ENCODE measurements at regions not wholly inside any gene's neighbourhood (a gene's known extent, or its start where the extent isn't known, plus 50 kb on each side); places are given as distances from the start of the nearest gene placed in this dataset.

- H2AFZ ChIP-seq (ENCODE audit: low read length), result no peak overlapping the region
- no peaks in the 10 kb centered on the region for H4K20me1 ChIP-seq (ENCODE audit: control insufficient read depth, extremely low read depth, insufficient read depth, low read length)
- no peaks in the 10 kb centered on the region for H3K4me1 ChIP-seq (ENCODE audit: control insufficient read depth, extremely low read depth, insufficient read depth, low read length)
Measured at GRCh38 chr5:174186096-174186695, 140.7 kb downstream of the NSG2 start.

DNA sequence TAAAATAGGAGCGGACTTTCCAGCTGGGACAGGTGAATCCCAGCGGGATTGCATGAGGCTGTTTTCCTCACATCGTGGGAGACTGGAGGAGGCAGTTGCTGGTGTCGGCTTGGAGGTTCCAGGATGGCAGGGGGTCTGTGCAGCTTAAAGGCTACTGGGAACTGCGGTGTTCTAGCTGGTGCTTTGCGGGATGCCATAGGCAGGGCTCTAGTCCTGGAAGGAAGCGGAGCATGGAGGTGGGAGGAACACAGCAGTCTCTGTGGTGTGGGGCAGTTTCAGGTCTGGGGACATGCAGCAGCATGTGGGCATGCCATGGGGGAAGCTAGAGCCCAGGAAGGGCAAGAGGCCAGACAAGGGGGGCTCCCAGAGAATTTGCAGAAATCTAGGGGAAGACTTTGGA is 141.5 kb downstream of the NSG2 start:
- Histone ChIP-seq H4K20me1 (ENCODE audit: control insufficient read depth, extremely low read depth, insufficient read depth, low read length) (no peaks in the 10 kb centered on the region), H2AFZ (ENCODE audit: low read length) (no peak overlapping the region), H3K9me3 (ENCODE audit: control insufficient read depth, insufficient read depth, low read depth, low read length) (no peaks in the 10 kb centered on the region), H3K36me3 (ENCODE audit: control insufficient read depth, insufficient read depth, low read length) (no peaks in the 10 kb centered on the region), H3K4me1 (ENCODE audit: control insufficient read depth, extremely low read depth, insufficient read depth, low read length) (no peaks in the 10 kb centered on the region), H3K27me3 (ENCODE audit: control insufficient read depth, insufficient read depth, low read length) (no peaks in the 10 kb centered on the region), H3K4me3 (replicated peaks in 1 of 4; ENCODE audit: control extremely low read depth in 1 of 4, insufficient read depth in 1 of 4, low read depth in 3 of 4, low read length in 4 of 4) (no peak overlapping the region), H3K4me2 (ENCODE audit: extremely low read depth, insufficient read depth, low read length) (no peak overlapping the region), H3K27ac (ENCODE audit: insufficient read depth, low read length) (no peak overlapping the region), H3K79me2 (ENCODE audit: control insufficient read depth, insufficient read depth, low read length) (no peaks in the 10 kb centered on the region), H3K9ac (ENCODE audit: insufficient read depth, low read length) (no peak overlapping the region)
- TF ChIP-seq, protein P1, sequence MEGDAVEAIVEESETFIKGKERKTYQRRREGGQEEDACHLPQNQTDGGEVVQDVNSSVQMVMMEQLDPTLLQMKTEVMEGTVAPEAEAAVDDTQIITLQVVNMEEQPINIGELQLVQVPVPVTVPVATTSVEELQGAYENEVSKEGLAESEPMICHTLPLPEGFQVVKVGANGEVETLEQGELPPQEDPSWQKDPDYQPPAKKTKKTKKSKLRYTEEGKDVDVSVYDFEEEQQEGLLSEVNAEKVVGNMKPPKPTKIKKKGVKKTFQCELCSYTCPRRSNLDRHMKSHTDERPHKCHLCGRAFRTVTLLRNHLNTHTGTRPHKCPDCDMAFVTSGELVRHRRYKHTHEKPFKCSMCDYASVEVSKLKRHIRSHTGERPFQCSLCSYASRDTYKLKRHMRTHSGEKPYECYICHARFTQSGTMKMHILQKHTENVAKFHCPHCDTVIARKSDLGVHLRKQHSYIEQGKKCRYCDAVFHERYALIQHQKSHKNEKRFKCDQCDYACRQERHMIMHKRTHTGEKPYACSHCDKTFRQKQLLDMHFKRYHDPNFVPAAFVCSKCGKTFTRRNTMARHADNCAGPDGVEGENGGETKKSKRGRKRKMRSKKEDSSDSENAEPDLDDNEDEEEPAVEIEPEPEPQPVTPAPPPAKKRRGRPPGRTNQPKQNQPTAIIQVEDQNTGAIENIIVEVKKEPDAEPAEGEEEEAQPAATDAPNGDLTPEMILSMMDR (conservative IDR thresholded peaks at IDR 0.05 in 1 of 2, IDR thresholded peaks at IDR 0.05 in 1 of 2; ENCODE audit: low read depth in 1 of 2, low read length in 2 of 2), result no peak
- no peak for TF ChIP-seq EZH2 (IDR thresholded peaks at IDR 0.05; ENCODE audit: low read length, missing control alignments)
- no peak for DNase-seq (ENCODE audit: low read depth in 2 of 2)

More at GRCh38 chr5:174186096-174186695, 140.7 kb downstream of the NSG2 start:
- no peak for DNase-seq (ENCODE audit: low read depth in 2 of 2)
- no peaks in the 10 kb centered on the region for H3K36me3 ChIP-seq (ENCODE audit: control insufficient read depth, insufficient read depth, low read length)
- H3K4me3 ChIP-seq (replicated peaks in 1 of 4; ENCODE audit: control extremely low read depth in 1 of 4, insufficient read depth in 1 of 4, low read depth in 3 of 4, low read length in 4 of 4), result no peak overlapping the region
- TF ChIP-seq, protein P1 (conservative IDR thresholded peaks at IDR 0.05 in 1 of 2, IDR thresholded peaks at IDR 0.05 in 1 of 2; ENCODE audit: low read depth in 1 of 2, low read length in 2 of 2), result no peak
- TF ChIP-seq EZH2 (IDR thresholded peaks at IDR 0.05; ENCODE audit: low read length, missing control alignments), result no peak
- no peak overlapping the region for H3K9ac ChIP-seq (ENCODE audit: insufficient read depth, low read length)
- no peaks in the 10 kb centered on the region for H3K9me3 ChIP-seq (ENCODE audit: control insufficient read depth, insufficient read depth, low read depth, low read length)
- H3K27me3 ChIP-seq (ENCODE audit: control insufficient read depth, insufficient read depth, low read length), result no peaks in the 10 kb centered on the region
- no peak overlapping the region for H3K27ac ChIP-seq (ENCODE audit: insufficient read depth, low read length)
- H3K4me2 ChIP-seq (ENCODE audit: extremely low read depth, insufficient read depth, low read length), result no peak overlapping the region
- no peaks in the 10 kb centered on the region for H3K79me2 ChIP-seq (ENCODE audit: control insufficient read depth, insufficient read depth, low read length)

DNA sequence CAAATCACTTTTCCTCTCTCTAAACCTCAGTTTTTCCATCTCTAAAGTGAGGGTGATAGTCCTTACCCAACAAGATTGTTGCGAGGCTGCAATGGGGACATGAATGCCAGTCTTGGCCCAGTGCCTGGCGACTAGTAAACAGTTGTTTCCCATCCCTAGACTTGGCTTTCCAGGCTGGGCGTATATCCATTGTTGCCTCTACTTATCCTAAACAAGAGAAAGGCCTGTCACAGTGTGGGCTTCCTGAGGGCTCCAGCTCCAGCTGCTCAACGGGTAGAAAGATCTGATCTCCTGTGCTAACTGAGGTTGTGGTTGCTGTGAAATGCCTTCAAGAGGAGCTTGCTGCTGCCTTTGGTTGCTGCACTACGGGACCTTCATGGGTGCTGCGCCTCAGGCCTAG is 142.0 kb downstream of the NSG2 start:
- no peaks in the 10 kb centered on the region for H3K27me3 ChIP-seq (ENCODE audit: control insufficient read depth, insufficient read depth, low read length)
- no peaks in the 10 kb centered on the region for H3K9me3 ChIP-seq (ENCODE audit: control insufficient read depth, insufficient read depth, low read depth, low read length)
- no peak overlapping the region for H2AFZ ChIP-seq (ENCODE audit: low read length)
- TF ChIP-seq, protein P1 (conservative IDR thresholded peaks at IDR 0.05 in 1 of 2, IDR thresholded peaks at IDR 0.05 in 1 of 2; ENCODE audit: low read depth in 1 of 2, low read length in 2 of 2), result no peak
- no peak for TF ChIP-seq EZH2 (IDR thresholded peaks at IDR 0.05; ENCODE audit: low read length, missing control alignments)
- no peaks in the 10 kb centered on the region for H3K36me3 ChIP-seq (ENCODE audit: control insufficient read depth, insufficient read depth, low read length)
- H3K79me2 ChIP-seq (ENCODE audit: control insufficient read depth, insufficient read depth, low read length), result no peaks in the 10 kb centered on the region
- DNase-seq (ENCODE audit: low read depth in 2 of 2), result no peak
- H3K9ac ChIP-seq (ENCODE audit: insufficient read depth, low read length), result no peak overlapping the region
- no peaks in the 10 kb centered on the region for H4K20me1 ChIP-seq (ENCODE audit: control insufficient read depth, extremely low read depth, insufficient read depth, low read length)
- no peak overlapping the region for H3K4me2 ChIP-seq (ENCODE audit: extremely low read depth, insufficient read depth, low read length)
- no peaks in the 10 kb centered on the region for H3K4me1 ChIP-seq (ENCODE audit: control insufficient read depth, extremely low read depth, insufficient read depth, low read length)
- H3K4me3 ChIP-seq (replicated peaks in 1 of 4; ENCODE audit: control extremely low read depth in 1 of 4, insufficient read depth in 1 of 4, low read depth in 3 of 4, low read length in 4 of 4), result no peak overlapping the region
- no peak overlapping the region for H3K27ac ChIP-seq (ENCODE audit: insufficient read depth, low read length)
